ENCODE measurements at regions not wholly inside any gene's neighbourhood (a gene's known extent, or its start where the extent isn't known, plus 50 kb on each side); places are given as distances from the start of the nearest gene placed in this dataset.

DNA sequence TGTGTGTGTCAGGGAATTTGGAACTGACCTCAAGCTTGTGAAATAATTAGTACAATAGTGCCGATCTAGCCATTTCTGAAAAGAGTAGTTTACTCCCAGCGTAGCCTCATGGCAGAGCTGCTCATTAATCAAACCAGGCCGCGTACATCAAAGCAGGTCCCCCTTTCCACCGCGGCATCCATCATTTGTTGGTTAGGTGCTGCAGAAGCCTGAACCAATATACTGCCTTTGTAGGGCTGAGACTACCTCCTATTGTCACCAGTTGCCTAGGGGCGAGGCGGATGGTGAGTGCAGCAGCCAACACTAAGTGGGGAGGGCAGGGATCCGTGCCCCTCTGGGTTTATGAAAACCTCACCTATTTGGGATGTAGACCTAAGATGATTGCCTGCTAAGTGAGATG is 264.1 kb downstream of the TMEM114 start:
- TF ChIP-seq, protein P1, sequence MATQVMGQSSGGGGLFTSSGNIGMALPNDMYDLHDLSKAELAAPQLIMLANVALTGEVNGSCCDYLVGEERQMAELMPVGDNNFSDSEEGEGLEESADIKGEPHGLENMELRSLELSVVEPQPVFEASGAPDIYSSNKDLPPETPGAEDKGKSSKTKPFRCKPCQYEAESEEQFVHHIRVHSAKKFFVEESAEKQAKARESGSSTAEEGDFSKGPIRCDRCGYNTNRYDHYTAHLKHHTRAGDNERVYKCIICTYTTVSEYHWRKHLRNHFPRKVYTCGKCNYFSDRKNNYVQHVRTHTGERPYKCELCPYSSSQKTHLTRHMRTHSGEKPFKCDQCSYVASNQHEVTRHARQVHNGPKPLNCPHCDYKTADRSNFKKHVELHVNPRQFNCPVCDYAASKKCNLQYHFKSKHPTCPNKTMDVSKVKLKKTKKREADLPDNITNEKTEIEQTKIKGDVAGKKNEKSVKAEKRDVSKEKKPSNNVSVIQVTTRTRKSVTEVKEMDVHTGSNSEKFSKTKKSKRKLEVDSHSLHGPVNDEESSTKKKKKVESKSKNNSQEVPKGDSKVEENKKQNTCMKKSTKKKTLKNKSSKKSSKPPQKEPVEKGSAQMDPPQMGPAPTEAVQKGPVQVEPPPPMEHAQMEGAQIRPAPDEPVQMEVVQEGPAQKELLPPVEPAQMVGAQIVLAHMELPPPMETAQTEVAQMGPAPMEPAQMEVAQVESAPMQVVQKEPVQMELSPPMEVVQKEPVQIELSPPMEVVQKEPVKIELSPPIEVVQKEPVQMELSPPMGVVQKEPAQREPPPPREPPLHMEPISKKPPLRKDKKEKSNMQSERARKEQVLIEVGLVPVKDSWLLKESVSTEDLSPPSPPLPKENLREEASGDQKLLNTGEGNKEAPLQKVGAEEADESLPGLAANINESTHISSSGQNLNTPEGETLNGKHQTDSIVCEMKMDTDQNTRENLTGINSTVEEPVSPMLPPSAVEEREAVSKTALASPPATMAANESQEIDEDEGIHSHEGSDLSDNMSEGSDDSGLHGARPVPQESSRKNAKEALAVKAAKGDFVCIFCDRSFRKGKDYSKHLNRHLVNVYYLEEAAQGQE (IDR thresholded peaks at IDR 0.05; ENCODE audit: insufficient read depth in 1 of 2, low read depth in 2 of 2, low read length in 2 of 2): no peak
- TF ChIP-seq SIN3A (IDR thresholded peaks at IDR 0.05; ENCODE audit: borderline replicate concordance, insufficient read depth, low read length): no peak
- no peak for TF ChIP-seq TAF1 (IDR thresholded peaks at IDR 0.05; ENCODE audit: borderline replicate concordance, insufficient read depth, low read length)
- TF ChIP-seq FOXP2 (optimal IDR thresholded peaks at IDR 0.05; ENCODE audit: borderline replicate concordance, extremely low read depth, extremely low read length, insufficient read depth): no peak
- TF ChIP-seq POLR2AphosphoS5 (IDR thresholded peaks at IDR 0.05; ENCODE audit: low read depth, low read length): no peak

DNA sequence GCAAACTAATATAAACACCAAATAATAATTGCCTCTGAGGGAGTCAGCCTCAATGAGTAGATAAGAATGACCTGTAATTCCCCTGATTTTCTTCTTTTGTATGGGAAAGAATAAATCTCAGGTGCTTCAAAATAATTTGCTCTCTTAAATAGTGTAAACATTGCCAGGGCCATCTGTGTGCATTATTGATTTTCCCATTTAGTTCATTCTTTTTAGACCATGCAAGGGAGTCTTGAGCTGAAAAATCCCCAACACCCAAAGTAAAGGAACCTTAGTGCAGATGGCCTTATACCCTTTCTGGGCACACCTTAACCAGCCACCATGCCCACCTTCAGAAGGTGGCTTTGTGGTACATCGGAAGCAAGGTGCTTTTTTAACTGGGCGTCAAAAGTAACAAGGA is 267.2 kb downstream of the TMEM114 start:
- TF ChIP-seq SIN3A (IDR thresholded peaks at IDR 0.05; ENCODE audit: borderline replicate concordance, insufficient read depth, low read length): no peak
- TF ChIP-seq, protein P1 (IDR thresholded peaks at IDR 0.05; ENCODE audit: insufficient read depth in 1 of 2, low read depth in 2 of 2, low read length in 2 of 2): no peak
- TF ChIP-seq POLR2AphosphoS5 (IDR thresholded peaks at IDR 0.05; ENCODE audit: low read depth, low read length): no peak
- TF ChIP-seq FOXP2 (optimal IDR thresholded peaks at IDR 0.05; ENCODE audit: borderline replicate concordance, extremely low read depth, extremely low read length, insufficient read depth): no peak
- no peak for TF ChIP-seq TAF1 (IDR thresholded peaks at IDR 0.05; ENCODE audit: borderline replicate concordance, insufficient read depth, low read length)

DNA sequence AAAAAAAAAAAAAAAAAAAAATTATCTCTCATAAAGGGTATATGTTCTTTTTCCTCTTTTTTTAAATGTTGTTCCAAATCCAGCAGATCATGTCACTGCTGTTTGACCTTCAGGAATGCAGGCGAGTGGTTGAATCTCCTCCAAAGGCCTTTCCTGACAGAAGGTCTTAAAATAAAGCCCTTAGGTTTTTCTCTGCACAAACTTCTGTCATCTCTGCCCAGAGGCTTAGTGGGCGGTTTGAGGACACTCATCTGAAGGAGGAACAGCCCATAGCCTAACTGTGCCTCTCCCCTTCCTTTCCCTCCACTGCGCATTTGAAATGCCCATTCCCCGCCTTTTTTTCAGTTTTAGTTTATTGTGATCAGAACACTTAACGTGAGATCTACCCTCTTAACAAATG is 270.2 kb downstream of the TMEM114 start:
- TF ChIP-seq SIN3A (IDR thresholded peaks at IDR 0.05; ENCODE audit: borderline replicate concordance, insufficient read depth, low read length) (no peak), FOXP2 (optimal IDR thresholded peaks at IDR 0.05; ENCODE audit: borderline replicate concordance, extremely low read depth, extremely low read length, insufficient read depth) (no peak), POLR2AphosphoS5 (IDR thresholded peaks at IDR 0.05; ENCODE audit: low read depth, low read length) (no peak), TAF1 (IDR thresholded peaks at IDR 0.05; ENCODE audit: borderline replicate concordance, insufficient read depth, low read length) (no peak)
- TF ChIP-seq, protein P1 (IDR thresholded peaks at IDR 0.05; ENCODE audit: insufficient read depth in 1 of 2, low read depth in 2 of 2, low read length in 2 of 2): no peak

DNA sequence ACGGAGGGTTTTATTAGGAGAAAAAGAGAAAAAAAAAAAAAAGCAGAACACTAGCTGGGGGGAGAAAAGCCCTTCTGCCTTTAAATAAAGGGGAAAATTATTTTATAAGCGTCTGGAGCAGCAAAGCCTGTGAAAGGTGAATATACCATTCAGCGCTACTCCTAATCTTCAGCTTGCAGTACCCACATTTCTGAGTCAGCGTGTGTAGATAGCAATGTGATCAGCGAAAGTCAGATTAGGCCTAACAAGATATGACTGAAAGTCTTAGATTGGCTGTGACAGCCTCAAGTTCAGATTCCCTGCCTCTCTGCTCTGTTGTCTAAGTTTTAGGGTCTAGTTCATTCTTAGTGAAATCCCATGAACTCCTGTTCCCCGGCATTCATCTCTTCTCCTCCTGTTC is 279.5 kb downstream of the TMEM114 start:
- no peak for TF ChIP-seq TAF1 (IDR thresholded peaks at IDR 0.05; ENCODE audit: borderline replicate concordance, insufficient read depth, low read length)

DNA sequence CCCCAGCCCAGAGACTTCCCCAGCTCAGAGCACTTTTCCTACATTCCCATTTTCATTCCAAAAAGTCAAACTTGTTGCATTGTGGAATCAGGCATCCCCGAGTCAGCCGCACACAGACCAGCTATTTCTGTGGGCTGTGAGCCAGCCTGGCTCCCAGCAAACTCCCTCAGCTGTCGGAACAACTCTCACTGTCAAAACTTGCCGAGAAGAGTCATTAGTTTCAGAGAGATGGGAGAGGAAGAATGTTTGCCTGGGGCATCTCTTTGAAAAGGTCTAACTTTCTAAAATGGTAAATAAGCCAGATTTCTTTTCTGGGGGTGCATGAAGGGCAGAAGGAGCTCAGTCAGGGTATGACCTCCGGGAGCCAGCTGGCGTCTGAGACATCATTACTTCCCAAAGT is 280.0 kb downstream of the TMEM114 start:
- TF ChIP-seq SIN3A (IDR thresholded peaks at IDR 0.05; ENCODE audit: borderline replicate concordance, insufficient read depth, low read length) (no peak), POLR2AphosphoS5 (IDR thresholded peaks at IDR 0.05; ENCODE audit: low read depth, low read length) (no peak), TAF1 (IDR thresholded peaks at IDR 0.05; ENCODE audit: borderline replicate concordance, insufficient read depth, low read length) (no peak), FOXP2 (optimal IDR thresholded peaks at IDR 0.05; ENCODE audit: borderline replicate concordance, extremely low read depth, extremely low read length, insufficient read depth) (no peak)
- TF ChIP-seq, protein P1 (IDR thresholded peaks at IDR 0.05; ENCODE audit: insufficient read depth in 1 of 2, low read depth in 2 of 2, low read length in 2 of 2): no peak

Data from PFSK-1 (cell line).